ENCODE measurements at regions not wholly inside any gene's neighbourhood (a gene's known extent, or its start where the extent isn't known, plus 50 kb on each side); places are given as distances from the start of the nearest gene placed in this dataset.

DNA sequence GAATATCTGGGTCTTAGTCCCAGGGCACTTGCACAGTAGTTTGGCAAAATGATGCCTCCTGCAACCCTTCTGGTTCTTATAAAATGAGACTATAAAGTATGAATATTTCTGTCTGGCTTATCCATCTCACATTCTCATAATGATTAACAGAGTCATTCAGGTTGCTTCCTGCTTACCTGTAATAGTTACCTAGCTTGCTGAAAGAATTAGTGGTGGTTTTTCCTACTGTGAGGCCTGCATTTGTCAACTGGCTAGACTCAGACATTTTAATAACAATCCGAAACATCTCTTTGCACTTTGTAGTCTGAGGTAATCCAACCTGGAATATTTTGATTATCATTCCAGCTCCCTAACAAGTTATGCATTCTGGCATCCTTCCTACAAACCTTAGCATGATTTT, 75.6 kb upstream of the POU1F1 start:
- Histone ChIP-seq H3K4me3 (replicated peaks in 1 of 3; ENCODE audit: insufficient read depth in 1 of 3, low read depth in 1 of 3, low read length in 3 of 3) (no peak overlapping the region), H3K9ac (replicated peaks; ENCODE audit: extremely low read depth, insufficient read depth, low read length) (no peak overlapping the region), H3K27ac (ENCODE audit: insufficient read depth, low read depth, low read length) (no peak overlapping the region), H3K4me1 (ENCODE audit: control insufficient read depth, extremely low read depth, insufficient read depth, low read length) (no peaks in the 10 kb centered on the region), H3K9me3 (replicated peaks; ENCODE audit: control insufficient read depth, insufficient read depth, low read length) (no peaks in the 10 kb centered on the region), H3K4me2 (ENCODE audit: insufficient read depth, low read length) (no peak overlapping the region), H3K27me3 (ENCODE audit: control insufficient read depth in 2 of 2, insufficient read depth in 2 of 2, low read length in 2 of 2) (no peaks in the 10 kb centered on the region), H3K79me2 (ENCODE audit: control insufficient read depth, insufficient read depth, low read length) (no peaks in the 10 kb centered on the region), H3K9me1 (replicated peaks; ENCODE audit: control insufficient read depth, extremely low read depth, insufficient read depth, low read length) (no peaks in the 10 kb centered on the region), H4K20me1 (replicated peaks; ENCODE audit: control insufficient read depth, extremely low read depth, insufficient read depth, low read length) (no peaks in the 10 kb centered on the region), H3K36me3 (ENCODE audit: control insufficient read depth in 2 of 2, extremely low read depth in 1 of 2, insufficient read depth in 2 of 2, low read length in 2 of 2) (no peaks in the 10 kb centered on the region), H2AFZ (ENCODE audit: low read depth, low read length) (no peak overlapping the region)
- intact Hi-C loops (cut with micrococcal nuclease) = loop anchor here (5.0 kb wide), 3 partner anchors 40 to 770 kb away; no protein-coding TSS in a partner anchor
- ChIA-PET POLR2A (no interaction called here), CTCF (interaction anchor here (1.2 to 5.7 kb wide), 15 partner anchors 9 to 653 kb away, joined by 3 to 110 read pairs (median 17); no protein-coding TSS in a partner anchor)
- BruUV-seq (replicated peaks) = no TSS peak
- dilution Hi-C loops (cut with MboI; ENCODE audit: extremely low pct_ligation_motif_present, low sequenced_read_pairs) = no loop called here
- DNase-seq (ENCODE audit: low read depth, low spot score) (no peak), FAIRE-seq (no peak)
- TF ChIP-seq, protein P1, sequence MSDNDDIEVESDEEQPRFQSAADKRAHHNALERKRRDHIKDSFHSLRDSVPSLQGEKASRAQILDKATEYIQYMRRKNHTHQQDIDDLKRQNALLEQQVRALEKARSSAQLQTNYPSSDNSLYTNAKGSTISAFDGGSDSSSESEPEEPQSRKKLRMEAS (IDR thresholded peaks at IDR 0.05; ENCODE audit: insufficient read depth, insufficient read length) = no peak
- TF ChIP-seq, protein P2, sequence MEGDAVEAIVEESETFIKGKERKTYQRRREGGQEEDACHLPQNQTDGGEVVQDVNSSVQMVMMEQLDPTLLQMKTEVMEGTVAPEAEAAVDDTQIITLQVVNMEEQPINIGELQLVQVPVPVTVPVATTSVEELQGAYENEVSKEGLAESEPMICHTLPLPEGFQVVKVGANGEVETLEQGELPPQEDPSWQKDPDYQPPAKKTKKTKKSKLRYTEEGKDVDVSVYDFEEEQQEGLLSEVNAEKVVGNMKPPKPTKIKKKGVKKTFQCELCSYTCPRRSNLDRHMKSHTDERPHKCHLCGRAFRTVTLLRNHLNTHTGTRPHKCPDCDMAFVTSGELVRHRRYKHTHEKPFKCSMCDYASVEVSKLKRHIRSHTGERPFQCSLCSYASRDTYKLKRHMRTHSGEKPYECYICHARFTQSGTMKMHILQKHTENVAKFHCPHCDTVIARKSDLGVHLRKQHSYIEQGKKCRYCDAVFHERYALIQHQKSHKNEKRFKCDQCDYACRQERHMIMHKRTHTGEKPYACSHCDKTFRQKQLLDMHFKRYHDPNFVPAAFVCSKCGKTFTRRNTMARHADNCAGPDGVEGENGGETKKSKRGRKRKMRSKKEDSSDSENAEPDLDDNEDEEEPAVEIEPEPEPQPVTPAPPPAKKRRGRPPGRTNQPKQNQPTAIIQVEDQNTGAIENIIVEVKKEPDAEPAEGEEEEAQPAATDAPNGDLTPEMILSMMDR (IDR thresholded peaks at IDR 0.05; ENCODE audit: extremely low read depth in 1 of 2, insufficient read depth in 1 of 2, low read depth in 1 of 2, low read length in 2 of 2) = no peak
- TF ChIP-seq MYC (IDR thresholded peaks at IDR 0.05; ENCODE audit: low read depth, low read length) = no peak
- TF ChIP-seq EZH2 (IDR thresholded peaks at IDR 0.05; ENCODE audit: borderline replicate concordance, low read depth, low read length, severe bottlenecking) = no peak
- TF ChIP-seq POLR2A (IDR thresholded peaks at IDR 0.05; ENCODE audit: low read depth, low read length) = no peak
- TF ChIP-seq GATA2 (IDR thresholded peaks at IDR 0.05; ENCODE audit: insufficient read depth, insufficient read length, low read depth, low read length) = no peak
- no peak for TF ChIP-seq FOS (IDR thresholded peaks at IDR 0.05; ENCODE audit: borderline replicate concordance, insufficient read depth, low read length)
- no peak for TF ChIP-seq JUN (IDR thresholded peaks at IDR 0.05; ENCODE audit: borderline replicate concordance, insufficient read depth, insufficient read length, low read depth)
- TF ChIP-seq POLR2AphosphoS5 (IDR thresholded peaks at IDR 0.05; ENCODE audit: insufficient read depth, low read depth, low read length) = no peak
